Tibial nerve (tissue), 3 donors: ENCODE measurements at regions not wholly inside any gene's neighbourhood (a gene's known extent, or its start where the extent isn't known, plus 50 kb on each side); places are given as distances from the start of the nearest gene placed in this dataset.

Source experiments
- POLR2A ChIP-seq, 2 donors: fragments of 450-650 bp; IDR thresholded peaks; one replicate each; pipeline ENCODE4 v1.6.1; 2017; ENCODE audit warnings: antibody characterized with exemption in 2 of 2, mild to moderate bottlenecking in 2 of 2, moderate library complexity in 2 of 2
- TF ChIP-seq, protein P1 (sequence below), 5 experiments: fragments of 200-600 bp in 3 of 5; fragments of 450-650 bp in 2 of 5; sonication (generic) in 3 of 5; IDR thresholded peaks; one replicate each; pipeline ENCODE4 v1.5.1; 2016 to 2019; ENCODE audit warnings: antibody characterized with exemption in 5 of 5, mild to moderate bottlenecking in 3 of 5, moderate library complexity in 2 of 5

DNA sequence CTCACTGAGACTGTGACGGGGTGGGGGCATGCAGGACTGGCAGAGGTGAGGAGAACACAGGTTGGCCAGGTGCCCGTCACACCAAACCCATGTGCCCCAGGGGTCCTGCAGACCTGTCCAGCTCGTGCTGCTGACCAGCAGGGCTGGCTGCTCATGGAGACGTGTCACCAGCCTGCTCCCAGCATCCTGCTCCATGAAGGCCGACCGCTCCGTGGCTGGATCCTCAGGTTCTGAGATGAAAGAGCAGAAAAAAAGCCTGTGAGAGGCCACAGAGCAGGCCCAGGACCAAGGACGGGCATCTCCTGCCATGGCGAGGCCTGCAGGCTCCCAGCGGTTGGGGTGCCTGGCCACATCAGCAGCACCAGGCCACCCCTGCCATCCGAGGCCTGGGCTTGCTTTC, 71.7 kb upstream of the DRD5 start:
- TF ChIP-seq, protein P1, sequence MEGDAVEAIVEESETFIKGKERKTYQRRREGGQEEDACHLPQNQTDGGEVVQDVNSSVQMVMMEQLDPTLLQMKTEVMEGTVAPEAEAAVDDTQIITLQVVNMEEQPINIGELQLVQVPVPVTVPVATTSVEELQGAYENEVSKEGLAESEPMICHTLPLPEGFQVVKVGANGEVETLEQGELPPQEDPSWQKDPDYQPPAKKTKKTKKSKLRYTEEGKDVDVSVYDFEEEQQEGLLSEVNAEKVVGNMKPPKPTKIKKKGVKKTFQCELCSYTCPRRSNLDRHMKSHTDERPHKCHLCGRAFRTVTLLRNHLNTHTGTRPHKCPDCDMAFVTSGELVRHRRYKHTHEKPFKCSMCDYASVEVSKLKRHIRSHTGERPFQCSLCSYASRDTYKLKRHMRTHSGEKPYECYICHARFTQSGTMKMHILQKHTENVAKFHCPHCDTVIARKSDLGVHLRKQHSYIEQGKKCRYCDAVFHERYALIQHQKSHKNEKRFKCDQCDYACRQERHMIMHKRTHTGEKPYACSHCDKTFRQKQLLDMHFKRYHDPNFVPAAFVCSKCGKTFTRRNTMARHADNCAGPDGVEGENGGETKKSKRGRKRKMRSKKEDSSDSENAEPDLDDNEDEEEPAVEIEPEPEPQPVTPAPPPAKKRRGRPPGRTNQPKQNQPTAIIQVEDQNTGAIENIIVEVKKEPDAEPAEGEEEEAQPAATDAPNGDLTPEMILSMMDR (IDR thresholded peaks at IDR 0.05) = no peak
- TF ChIP-seq POLR2A (IDR thresholded peaks at IDR 0.05) = no peak
